Adrenal gland (tissue), 5 donors: ENCODE measurements at regions not wholly inside any gene's neighbourhood (a gene's known extent, or its start where the extent isn't known, plus 50 kb on each side); places are given as distances from the start of the nearest gene placed in this dataset.

Experiments used
- POLR2A ChIP-seq, 2 donors: fragments of 450-650 bp; IDR thresholded peaks; one replicate each; pipeline ENCODE4 v1.6.1; 2017; ENCODE audit warnings: antibody characterized with exemption in 2 of 2, mild to moderate bottlenecking in 2 of 2, moderate library complexity in 1 of 2
- TF ChIP-seq, protein P1 (sequence below), 6 experiments: fragments of 450-650 bp in 4 of 6; fragments of 200-600 bp in 2 of 6; sonication (generic) in 1 of 6; IDR thresholded peaks; 1 replicate in 5 of 6; 2 replicates in 1 of 6; pipeline versions ENCODE4 v1.5.1 to v1.8.0; 2016 to 2021; ENCODE audit warnings: antibody characterized with exemption in 6 of 6, mild to moderate bottlenecking in 2 of 6, moderate library complexity in 1 of 6
- donor health status: DM: no; HTN: no; CAD: no.

DNA sequence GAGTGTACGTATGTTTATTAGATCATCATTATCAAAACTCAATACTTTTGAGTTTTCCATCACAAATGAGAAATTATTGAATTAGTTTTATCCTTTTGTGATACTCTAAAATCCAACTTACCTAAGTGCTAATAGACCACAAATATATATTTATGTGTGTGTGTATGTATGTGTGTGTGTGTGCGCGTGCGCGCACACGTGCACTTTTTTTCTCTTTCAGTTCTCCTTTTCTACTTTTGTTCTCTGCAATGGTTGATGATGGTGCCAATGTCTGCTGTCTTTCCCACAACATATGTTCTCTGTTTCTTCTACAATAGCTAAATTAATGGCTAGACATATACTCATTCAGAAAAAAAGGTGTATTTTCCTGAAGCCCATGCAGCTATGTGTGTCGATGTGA is 571.6 kb upstream of the ARPP21 start:
- no peak for TF ChIP-seq POLR2A (IDR thresholded peaks at IDR 0.05)
- TF ChIP-seq, protein P1, sequence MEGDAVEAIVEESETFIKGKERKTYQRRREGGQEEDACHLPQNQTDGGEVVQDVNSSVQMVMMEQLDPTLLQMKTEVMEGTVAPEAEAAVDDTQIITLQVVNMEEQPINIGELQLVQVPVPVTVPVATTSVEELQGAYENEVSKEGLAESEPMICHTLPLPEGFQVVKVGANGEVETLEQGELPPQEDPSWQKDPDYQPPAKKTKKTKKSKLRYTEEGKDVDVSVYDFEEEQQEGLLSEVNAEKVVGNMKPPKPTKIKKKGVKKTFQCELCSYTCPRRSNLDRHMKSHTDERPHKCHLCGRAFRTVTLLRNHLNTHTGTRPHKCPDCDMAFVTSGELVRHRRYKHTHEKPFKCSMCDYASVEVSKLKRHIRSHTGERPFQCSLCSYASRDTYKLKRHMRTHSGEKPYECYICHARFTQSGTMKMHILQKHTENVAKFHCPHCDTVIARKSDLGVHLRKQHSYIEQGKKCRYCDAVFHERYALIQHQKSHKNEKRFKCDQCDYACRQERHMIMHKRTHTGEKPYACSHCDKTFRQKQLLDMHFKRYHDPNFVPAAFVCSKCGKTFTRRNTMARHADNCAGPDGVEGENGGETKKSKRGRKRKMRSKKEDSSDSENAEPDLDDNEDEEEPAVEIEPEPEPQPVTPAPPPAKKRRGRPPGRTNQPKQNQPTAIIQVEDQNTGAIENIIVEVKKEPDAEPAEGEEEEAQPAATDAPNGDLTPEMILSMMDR (IDR thresholded peaks at IDR 0.05) = no peak
